ENCODE measurements at regions not wholly inside any gene's neighbourhood (a gene's known extent, or its start where the extent isn't known, plus 50 kb on each side); places are given as distances from the start of the nearest gene placed in this dataset.

GRCh38 chr3:135471911-135472310 is 493.6 kb upstream of the PPP2R3A start:
- Histone ChIP-seq H3K4me1 (ENCODE audit: low read length) (no peaks in the 10 kb centered on the region), H3K4me3 (ENCODE audit: low read length) (no peak overlapping the region), H3K79me2 (ENCODE audit: low read length) (no peaks in the 10 kb centered on the region), H2AFZ (ENCODE audit: low read depth, low read length) (no peak overlapping the region), H3K4me2 (ENCODE audit: low read length) (no peak overlapping the region), H3K36me3 (replicated peaks; ENCODE audit: low read depth, low read length) (no peaks in the 10 kb centered on the region), H3K27me3 (ENCODE audit: low read depth, low read length) (peaks cover 38% of the 10 kb centered on the region), H3K9me3 (ENCODE audit: insufficient read depth, low read length) (no peaks in the 10 kb centered on the region), H4K20me1 (ENCODE audit: insufficient read depth, low read length) (no peaks in the 10 kb centered on the region), H3K9ac (ENCODE audit: low read length) (no peak overlapping the region), H3K27ac (ENCODE audit: low read length) (no peak overlapping the region)
- TF ChIP-seq, protein P1, sequence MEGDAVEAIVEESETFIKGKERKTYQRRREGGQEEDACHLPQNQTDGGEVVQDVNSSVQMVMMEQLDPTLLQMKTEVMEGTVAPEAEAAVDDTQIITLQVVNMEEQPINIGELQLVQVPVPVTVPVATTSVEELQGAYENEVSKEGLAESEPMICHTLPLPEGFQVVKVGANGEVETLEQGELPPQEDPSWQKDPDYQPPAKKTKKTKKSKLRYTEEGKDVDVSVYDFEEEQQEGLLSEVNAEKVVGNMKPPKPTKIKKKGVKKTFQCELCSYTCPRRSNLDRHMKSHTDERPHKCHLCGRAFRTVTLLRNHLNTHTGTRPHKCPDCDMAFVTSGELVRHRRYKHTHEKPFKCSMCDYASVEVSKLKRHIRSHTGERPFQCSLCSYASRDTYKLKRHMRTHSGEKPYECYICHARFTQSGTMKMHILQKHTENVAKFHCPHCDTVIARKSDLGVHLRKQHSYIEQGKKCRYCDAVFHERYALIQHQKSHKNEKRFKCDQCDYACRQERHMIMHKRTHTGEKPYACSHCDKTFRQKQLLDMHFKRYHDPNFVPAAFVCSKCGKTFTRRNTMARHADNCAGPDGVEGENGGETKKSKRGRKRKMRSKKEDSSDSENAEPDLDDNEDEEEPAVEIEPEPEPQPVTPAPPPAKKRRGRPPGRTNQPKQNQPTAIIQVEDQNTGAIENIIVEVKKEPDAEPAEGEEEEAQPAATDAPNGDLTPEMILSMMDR (IDR thresholded peaks at IDR 0.05; ENCODE audit: low read depth, low read length): no peak
- no peak for TF ChIP-seq EZH2phosphoT487 (IDR thresholded peaks at IDR 0.05; ENCODE audit: low read depth)

GRCh38 chr3:135473449-135473848 is 492.1 kb upstream of the PPP2R3A start:
- Histone ChIP-seq H3K9me3 (ENCODE audit: insufficient read depth, low read length) (no peaks in the 10 kb centered on the region), H2AFZ (ENCODE audit: low read depth, low read length) (no peak overlapping the region), H3K27me3 (ENCODE audit: low read depth, low read length) (peaks cover 32% of the 10 kb centered on the region), H3K79me2 (ENCODE audit: low read length) (no peaks in the 10 kb centered on the region), H4K20me1 (ENCODE audit: insufficient read depth, low read length) (no peaks in the 10 kb centered on the region), H3K27ac (ENCODE audit: low read length) (no peak overlapping the region), H3K36me3 (replicated peaks; ENCODE audit: low read depth, low read length) (no peaks in the 10 kb centered on the region), H3K4me3 (ENCODE audit: low read length) (no peak overlapping the region), H3K9ac (ENCODE audit: low read length) (no peak overlapping the region), H3K4me1 (ENCODE audit: low read length) (no peaks in the 10 kb centered on the region), H3K4me2 (ENCODE audit: low read length) (no peak overlapping the region)
- TF ChIP-seq EZH2phosphoT487 (IDR thresholded peaks at IDR 0.05; ENCODE audit: low read depth): no peak
- TF ChIP-seq, protein P1 (IDR thresholded peaks at IDR 0.05; ENCODE audit: low read depth, low read length): no peak

- Histone ChIP-seq H3K36me3 (replicated peaks; ENCODE audit: low read depth, low read length) (no peaks in the 10 kb centered on the region), H3K79me2 (ENCODE audit: low read length) (no peaks in the 10 kb centered on the region), H3K4me1 (ENCODE audit: low read length) (no peaks in the 10 kb centered on the region), H2AFZ (ENCODE audit: low read depth, low read length) (no peak overlapping the region), H3K4me3 (ENCODE audit: low read length) (no peak overlapping the region), H3K27ac (ENCODE audit: low read length) (no peak overlapping the region), H3K9ac (ENCODE audit: low read length) (no peak overlapping the region), H4K20me1 (ENCODE audit: insufficient read depth, low read length) (no peaks in the 10 kb centered on the region), H3K4me2 (ENCODE audit: low read length) (no peak overlapping the region), H3K27me3 (ENCODE audit: low read depth, low read length) (peaks cover 28% of the 10 kb centered on the region), H3K9me3 (ENCODE audit: insufficient read depth, low read length) (no peaks in the 10 kb centered on the region)
- no peak for TF ChIP-seq EZH2phosphoT487 (IDR thresholded peaks at IDR 0.05; ENCODE audit: low read depth)
- TF ChIP-seq, protein P1 (IDR thresholded peaks at IDR 0.05; ENCODE audit: low read depth, low read length): no peak
These were observed 478.3 kb upstream of the PPP2R3A start for GRCh38 chr3:135487261-135487660.

- H3K36me3 ChIP-seq (replicated peaks; ENCODE audit: low read depth, low read length): no peaks in the 10 kb centered on the region
- H3K27me3 ChIP-seq (ENCODE audit: low read depth, low read length): peaks cover 34% of the 10 kb centered on the region
- no peaks in the 10 kb centered on the region for H3K79me2 ChIP-seq (ENCODE audit: low read length)
- H3K4me2 ChIP-seq (ENCODE audit: low read length): no peak overlapping the region
- TF ChIP-seq, protein P1 (IDR thresholded peaks at IDR 0.05; ENCODE audit: low read depth, low read length): no peak
- TF ChIP-seq EZH2phosphoT487 (IDR thresholded peaks at IDR 0.05; ENCODE audit: low read depth): no peak
- H3K27ac ChIP-seq (ENCODE audit: low read length): no peak overlapping the region
- H3K4me3 ChIP-seq (ENCODE audit: low read length): no peak overlapping the region
- H3K9ac ChIP-seq (ENCODE audit: low read length): no peak overlapping the region
- no peak overlapping the region for H2AFZ ChIP-seq (ENCODE audit: low read depth, low read length)
- H3K4me1 ChIP-seq (ENCODE audit: low read length): no peaks in the 10 kb centered on the region
- no peaks in the 10 kb centered on the region for H4K20me1 ChIP-seq (ENCODE audit: insufficient read depth, low read length)
- no peaks in the 10 kb centered on the region for H3K9me3 ChIP-seq (ENCODE audit: insufficient read depth, low read length)
These were observed 475.2 kb upstream of the PPP2R3A start for GRCh38 chr3:135490219-135490915.
